ENCODE measurements at regions not wholly inside any gene's neighbourhood (a gene's known extent, or its start where the extent isn't known, plus 50 kb on each side); places are given as distances from the start of the nearest gene placed in this dataset.

- 93% methylated on average over 2 of the region's 4 CpGs for WGBS (ENCODE audit: insufficient coverage)
Measured at GRCh38 chr2:163474319-163474744, 261.5 kb downstream of the FIGN start.

GRCh38 chr2:163471947-163472346 is 263.9 kb downstream of the FIGN start:
- Histone ChIP-seq H4K20me1 (ENCODE audit: insufficient read depth, low read length) (no peaks in the 10 kb centered on the region), H3K4me1 (ENCODE audit: control insufficient read depth in 1 of 2, insufficient read depth in 2 of 2, low read length in 2 of 2) (no peaks in the 10 kb centered on the region), H3K9me3 (replicated peaks in 1 of 2; ENCODE audit: control insufficient read depth in 1 of 2, insufficient read depth in 1 of 2, low read length in 2 of 2) (no peaks in the 10 kb centered on the region), H3K27ac (ENCODE audit: low read depth in 1 of 2, low read length in 2 of 2) (no peak overlapping the region), H3K4me3 (replicated peaks in 1 of 3; ENCODE audit: low read depth in 2 of 3, low read length in 3 of 3) (no peak overlapping the region), H2AFZ (ENCODE audit: insufficient read depth, low read depth, low read length, poor library complexity, severe bottlenecking) (no peak overlapping the region), H3K4me2 (replicated peaks; ENCODE audit: extremely low read depth, low read length, poor library complexity, severe bottlenecking) (no peak overlapping the region), H3K27me3 (ENCODE audit: control insufficient read depth in 2 of 2, insufficient read depth in 2 of 2, low read length in 2 of 2) (no peaks in the 10 kb centered on the region), H3K9ac (ENCODE audit: insufficient read depth, low read length, poor library complexity, severe bottlenecking) (no peak overlapping the region), H3K36me3 (replicated peaks in 1 of 2; ENCODE audit: control insufficient read depth in 1 of 2, insufficient read depth in 2 of 2, low read length in 2 of 2) (no peaks in the 10 kb centered on the region), H3K79me2 (ENCODE audit: insufficient read depth, low read length) (no peaks in the 10 kb centered on the region)
- DNase-seq, result no peak
- Mint-ChIP-seq H3K36me3 (no peaks in the 10 kb centered on the region), H3K27ac (no peak overlapping the region), H3K4me3 (no peak overlapping the region), H3K9me3 (peaks cover 0 to 3% (median 0%) of the 10 kb centered on the region in 7 donors), H3K27me3 (ENCODE audit: low read depth in 3 of 3) (no peaks in the 10 kb centered on the region), H3K4me1 (no peaks in the 10 kb centered on the region)
- no CpG with 5 or more reads among the region's 1 CpG for WGBS (ENCODE audit: insufficient coverage)
- no peak for TF ChIP-seq CTCF (IDR thresholded peaks at IDR 0.05)
- intact Hi-C loops (cut with micrococcal nuclease), result no loop called here

More at GRCh38 chr2:163474319-163474744, 261.5 kb downstream of the FIGN start:
- peaks cover 0 to 5% (median 2%) of the 10 kb centered on the region in 7 donors for H3K9me3 Mint-ChIP-seq
- Histone ChIP-seq H2AFZ (ENCODE audit: insufficient read depth, low read depth, low read length, poor library complexity, severe bottlenecking) (no peak overlapping the region), H3K36me3 (replicated peaks in 1 of 2; ENCODE audit: control insufficient read depth in 1 of 2, insufficient read depth in 2 of 2, low read length in 2 of 2) (no peaks in the 10 kb centered on the region), H3K79me2 (ENCODE audit: insufficient read depth, low read length) (no peaks in the 10 kb centered on the region), H3K27me3 (ENCODE audit: control insufficient read depth in 2 of 2, insufficient read depth in 2 of 2, low read length in 2 of 2) (no peaks in the 10 kb centered on the region), H3K4me1 (ENCODE audit: control insufficient read depth in 1 of 2, insufficient read depth in 2 of 2, low read length in 2 of 2) (no peaks in the 10 kb centered on the region), H4K20me1 (ENCODE audit: insufficient read depth, low read length) (no peaks in the 10 kb centered on the region), H3K9me3 (replicated peaks in 1 of 2; ENCODE audit: control insufficient read depth in 1 of 2, insufficient read depth in 1 of 2, low read length in 2 of 2) (no peaks in the 10 kb centered on the region), H3K4me2 (replicated peaks; ENCODE audit: extremely low read depth, low read length, poor library complexity, severe bottlenecking) (no peak overlapping the region), H3K4me3 (replicated peaks in 1 of 3; ENCODE audit: low read depth in 2 of 3, low read length in 3 of 3) (no peak overlapping the region), H3K27ac (ENCODE audit: low read depth in 1 of 2, low read length in 2 of 2) (no peak overlapping the region), H3K9ac (ENCODE audit: insufficient read depth, low read length, poor library complexity, severe bottlenecking) (no peak overlapping the region)
- H3K27ac Mint-ChIP-seq, result no peak overlapping the region
- intact Hi-C loops (cut with micrococcal nuclease), result no loop called here
- H3K27me3 Mint-ChIP-seq (ENCODE audit: low read depth in 3 of 3), result no peaks in the 10 kb centered on the region
- no peak for DNase-seq
- no peak for TF ChIP-seq CTCF (IDR thresholded peaks at IDR 0.05)
- no peaks in the 10 kb centered on the region for H3K4me1 Mint-ChIP-seq
- no peaks in the 10 kb centered on the region for H3K36me3 Mint-ChIP-seq
- no peak overlapping the region for H3K4me3 Mint-ChIP-seq

All from CD14-positive monocyte (primary cell).